ENCODE measurements at regions not wholly inside any gene's neighbourhood (a gene's known extent, or its start where the extent isn't known, plus 50 kb on each side); places are given as distances from the start of the nearest gene placed in this dataset.

- Mint-ChIP-seq H3K4me3 (no peak overlapping the region), H3K27me3 (ENCODE audit: low read depth in 2 of 2) (no peaks in the 10 kb centered on the region), H3K9me3 (peaks cover 5 to 6% of the 10 kb centered on the region in 2 donors), H3K4me1 (no peaks in the 10 kb centered on the region), H3K27ac (no peak overlapping the region), H3K36me3 (no peaks in the 10 kb centered on the region)
- intact Hi-C loops (cut with micrococcal nuclease): no loop called here
- no peak overlapping the region for H3K27ac ChIP-seq (ENCODE audit: low read length)
- no peaks in the 10 kb centered on the region for H3K4me1 ChIP-seq (ENCODE audit: control insufficient read depth, insufficient read depth, low read length)
- ATAC-seq: no peak
- H3K9me3 ChIP-seq (ENCODE audit: control insufficient read depth, insufficient read depth, low read length): no peaks in the 10 kb centered on the region
- no peaks in the 10 kb centered on the region for H3K36me3 ChIP-seq (ENCODE audit: control insufficient read depth, insufficient read depth, low read length)
- WGBS (ENCODE audit: insufficient coverage): 76% methylated on average over 5 of the region's 5 CpGs
- no peaks in the 10 kb centered on the region for H3K27me3 ChIP-seq (ENCODE audit: control insufficient read depth, insufficient read depth, low read length)
- TF ChIP-seq CTCF (IDR thresholded peaks at IDR 0.05): no peak
- no peak overlapping the region for H3K4me3 ChIP-seq (ENCODE audit: low read length)
- DNase-seq: no peak
These were observed 786.9 kb downstream of the AACS start for GRCh38 chr12:125852116-125852515.

GRCh38 chr12:125852679-125853078 is 787.4 kb downstream of the AACS start:
- H3K9me3 Mint-ChIP-seq: peaks cover 5 to 6% of the 10 kb centered on the region in 2 donors
- 89% methylated on average over 2 of the region's 2 CpGs for WGBS (ENCODE audit: insufficient coverage)
- no peaks in the 10 kb centered on the region for H3K27me3 ChIP-seq (ENCODE audit: control insufficient read depth, insufficient read depth, low read length)
- no peaks in the 10 kb centered on the region for H3K9me3 ChIP-seq (ENCODE audit: control insufficient read depth, insufficient read depth, low read length)
- intact Hi-C loops (cut with micrococcal nuclease): no loop called here
- TF ChIP-seq CTCF (IDR thresholded peaks at IDR 0.05): no peak
- H3K4me3 ChIP-seq (ENCODE audit: low read length): no peak overlapping the region
- H3K27ac ChIP-seq (ENCODE audit: low read length): no peak overlapping the region
- ATAC-seq (no peak), DNase-seq (no peak)
- H3K36me3 Mint-ChIP-seq: no peaks in the 10 kb centered on the region
- no peaks in the 10 kb centered on the region for H3K36me3 ChIP-seq (ENCODE audit: control insufficient read depth, insufficient read depth, low read length)
- no peaks in the 10 kb centered on the region for H3K4me1 Mint-ChIP-seq
- H3K4me3 Mint-ChIP-seq: no peak overlapping the region
- no peaks in the 10 kb centered on the region for H3K4me1 ChIP-seq (ENCODE audit: control insufficient read depth, insufficient read depth, low read length)
- H3K27me3 Mint-ChIP-seq (ENCODE audit: low read depth in 2 of 2): no peaks in the 10 kb centered on the region
- no peak overlapping the region for H3K27ac Mint-ChIP-seq

- no peak for DNase-seq
- no peak overlapping the region for H3K27ac ChIP-seq (ENCODE audit: low read length)
- no peaks in the 10 kb centered on the region for H3K4me1 ChIP-seq (ENCODE audit: control insufficient read depth, insufficient read depth, low read length)
- H3K27me3 ChIP-seq (ENCODE audit: control insufficient read depth, insufficient read depth, low read length): no peaks in the 10 kb centered on the region
- peaks cover 5 to 6% of the 10 kb centered on the region in 2 donors for H3K9me3 Mint-ChIP-seq
- no peaks in the 10 kb centered on the region for H3K4me1 Mint-ChIP-seq
- H3K9me3 ChIP-seq (ENCODE audit: control insufficient read depth, insufficient read depth, low read length): no peaks in the 10 kb centered on the region
- no peak overlapping the region for H3K4me3 Mint-ChIP-seq
- H3K27ac Mint-ChIP-seq: no peak overlapping the region
- intact Hi-C loops (cut with micrococcal nuclease): no loop called here
- H3K36me3 ChIP-seq (ENCODE audit: control insufficient read depth, insufficient read depth, low read length): no peaks in the 10 kb centered on the region
- H3K36me3 Mint-ChIP-seq: no peaks in the 10 kb centered on the region
- H3K4me3 ChIP-seq (ENCODE audit: low read length): no peak overlapping the region
- ATAC-seq: no peak
- no peaks in the 10 kb centered on the region for H3K27me3 Mint-ChIP-seq (ENCODE audit: low read depth in 2 of 2)
- WGBS (ENCODE audit: insufficient coverage): 100% methylated on average over 1 of the region's 1 CpG
- no peak for TF ChIP-seq CTCF (IDR thresholded peaks at IDR 0.05)
These were observed 788.4 kb downstream of the AACS start for GRCh38 chr12:125853670-125854069.

- Histone ChIP-seq H3K27me3 (ENCODE audit: control insufficient read depth, insufficient read depth, low read length) (no peaks in the 10 kb centered on the region), H3K4me3 (ENCODE audit: low read length) (no peak overlapping the region), H3K27ac (ENCODE audit: low read length) (no peak overlapping the region), H3K9me3 (ENCODE audit: control insufficient read depth, insufficient read depth, low read length) (no peaks in the 10 kb centered on the region), H3K36me3 (ENCODE audit: control insufficient read depth, insufficient read depth, low read length) (no peaks in the 10 kb centered on the region), H3K4me1 (ENCODE audit: control insufficient read depth, insufficient read depth, low read length) (no peaks in the 10 kb centered on the region)
- no peak for ATAC-seq
- Mint-ChIP-seq H3K9me3 (peaks cover 6 to 7% of the 10 kb centered on the region in 2 donors), H3K27ac (no peak overlapping the region), H3K4me3 (no peak overlapping the region), H3K4me1 (no peaks in the 10 kb centered on the region), H3K27me3 (ENCODE audit: low read depth in 2 of 2) (peaks cover 0 to 3% of the 10 kb centered on the region in 2 donors), H3K36me3 (no peaks in the 10 kb centered on the region)
- intact Hi-C loops (cut with micrococcal nuclease): no loop called here
- WGBS (ENCODE audit: insufficient coverage): 50% methylated on average over 3 of the region's 3 CpGs
- no peak for TF ChIP-seq CTCF (IDR thresholded peaks at IDR 0.05)
- DNase-seq: no peak
These were observed 791.1 kb downstream of the AACS start for GRCh38 chr12:125856366-125856765.

Measured in natural killer cell (primary cell).